GM12878 (cell line): ENCODE measurements at regions not wholly inside any gene's neighbourhood (a gene's known extent, or its start where the extent isn't known, plus 50 kb on each side); places are given as distances from the start of the nearest gene placed in this dataset.

Source experiments
- ATAC-seq: fragments of 200-7000 bp; cut with Tn5 transposase; 3 replicates; pipeline ENCODE4 v1.9.1; 2020; ENCODE audit warnings: mild to moderate bottlenecking, moderate library complexity
- BruUV-seq: library from RNA; stranded (reverse); fragments of 400-500 nt; replicated peaks from 2 replicates; lab custom pipeline; 2021; lab: Mats Ljungman, UMichigan
- CTCF ChIA-PET: fragments of 300-600 bp; sonication (Branson Sonifier 250); formaldehyde crosslinking; extraction: SDS; loops from one replicate; lab custom pipeline; 2021; ENCODE audit warnings: inconsistent platforms; lab: Yijun Ruan, JAX
- POLR2A ChIA-PET: fragments of 350-600 bp; formaldehyde crosslinking; extraction: SDS; loops from one replicate; lab custom pipeline; 2021; ENCODE audit warnings: inconsistent platforms; lab: Charles Lee
- RAD21 ChIA-PET: fragments of 300-600 bp; sonication (Branson Sonifier 250); formaldehyde crosslinking; loops from one replicate; lab custom pipeline; 2023; ENCODE audit warnings: antibody characterized with exemption; ENCODE audit not compliant: unreplicated experiment; lab: Charles Lee
- SMC1A ChIA-PET: fragments of 300-600 bp; sonication (Branson Sonifier 250); formaldehyde crosslinking; loops from one replicate; lab custom pipeline; 2023; ENCODE audit not compliant: unreplicated experiment, uncharacterized antibody; lab: Charles Lee
- DNase-seq: peaks from one replicate; pipeline ENCODE4 v3.0.0-alpha.2; 2011; ENCODE audit warnings: low read depth, low spot score
- FAIRE-seq: peaks from 3 replicates; lab custom pipeline; 2011; peaks lifted over from hg19 to GRCh38; lab: Jason Lieb, UNC
- H2AFZ ChIP-seq: 2 replicates; pipeline ENCODE4 v1.6.0; 2011; ENCODE audit warnings: low read depth, low read length, control low read depth; ENCODE audit not compliant: control insufficient read depth
- H3K27ac ChIP-seq: 2 replicates; pipeline ENCODE4 v1.5.1; 2011; ENCODE audit warnings: control low read depth; ENCODE audit not compliant: control insufficient read depth, insufficient read depth
- H3K27me3 ChIP-seq, 2 experiments: replicated peaks in 1 of 2; 2 replicates each; pipeline versions ENCODE4 v1.6.0 to v1.6.1; 2011; ENCODE audit warnings: low read length in 1 of 2; ENCODE audit not compliant: control insufficient read depth in 2 of 2, insufficient read depth in 2 of 2
- H3K36me3 ChIP-seq, 2 experiments: 2 replicates each; pipeline ENCODE4 v1.5.1; 2011; ENCODE audit warnings: low read length in 1 of 2; ENCODE audit not compliant: control insufficient read depth in 2 of 2, insufficient read depth in 2 of 2
- H3K4me1 ChIP-seq: 2 replicates; pipeline ENCODE4 v1.6.1; 2011; ENCODE audit warnings: mild to moderate bottlenecking, low read length, moderate library complexity, mixed read lengths; ENCODE audit not compliant: control insufficient read depth, insufficient read depth
- H3K4me2 ChIP-seq: 2 replicates; pipeline ENCODE4 v1.6.0; 2011; ENCODE audit warnings: control low read depth; ENCODE audit not compliant: control insufficient read depth, insufficient read depth
- H3K4me3 ChIP-seq: fragments of 200-600 bp; sonication (generic); 2 replicates; pipeline ENCODE4 v1.5.1; 2016
- H3K79me2 ChIP-seq: 2 replicates; pipeline ENCODE4 v1.6.0; 2011; ENCODE audit warnings: low read length; ENCODE audit not compliant: control insufficient read depth, insufficient read depth
- H3K9ac ChIP-seq: 2 replicates; pipeline ENCODE4 v1.8.0; 2011; ENCODE audit warnings: low read length, control low read depth, mixed read lengths; ENCODE audit not compliant: control insufficient read depth, insufficient read depth
- H3K9me3 ChIP-seq: replicated peaks from 3 replicates; pipeline ENCODE4 v1.5.1; 2011; ENCODE audit warnings: mild to moderate bottlenecking, low read length; ENCODE audit not compliant: control insufficient read depth, insufficient read depth
- H4K20me1 ChIP-seq: 2 replicates; pipeline ENCODE4 v1.6.0; 2011; ENCODE audit not compliant: control insufficient read depth, insufficient read depth
- FOXM1 ChIP-seq: IDR thresholded peaks from 2 replicates; pipeline ENCODE4 v1.6.1; 2012; ENCODE audit warnings: low read depth, mild to moderate bottlenecking, inconsistent platforms, low read length, moderate library complexity
- RAD21 ChIP-seq: IDR thresholded peaks from 2 replicates; pipeline ENCODE4 v1.6.1; 2011; ENCODE audit warnings: mild to moderate bottlenecking, low read depth, low read length, moderate library complexity; ENCODE audit not compliant: insufficient read depth
- SMARCA5 ChIP-seq: fragments of 450-650 bp; IDR thresholded peaks from 2 replicates; pipeline ENCODE4 v1.6.1; 2017; ENCODE audit warnings: mild to moderate bottlenecking
- ZBTB4 ChIP-seq: fragments of 450-650 bp; formaldehyde crosslinking; IDR thresholded peaks from 2 replicates; pipeline ENCODE4 v1.4.0; 2022; ENCODE audit warnings: mild to moderate bottlenecking, moderate library complexity
- WGBS: methylation state at CpG from one replicate; pipeline ENCODE4 v1.1.6; 2016; ENCODE audit warnings: low lambda C conversion rate; ENCODE audit not compliant: insufficient replicate concordance, insufficient coverage; ENCODE audit errors: missing lambda C conversion rate; 5-methylcytosine and 5-hydroxymethylcytosine counted together
- in situ Hi-C: fragments of 300-500 bp; cut with MboI; formaldehyde crosslinking; loops from 9 replicates; pipeline ENCODE4 v1.14.3; 2018; ENCODE audit warnings: mixed read lengths
- intact Hi-C: fragments of 100-400 bp; cut with micrococcal nuclease; formaldehyde crosslinking; loops from one replicate; pipeline ENCODE4 v1.14.2; 2022; ENCODE audit not compliant: unreplicated experiment
- TF ChIP-seq, protein P1 (sequence below): IDR thresholded peaks from 2 replicates; pipeline ENCODE4 v1.6.1; 2011; ENCODE audit warnings: low read depth, low read length, improper control_type of control experiment, borderline replicate concordance
- TF ChIP-seq, protein P2 (sequence below): IDR thresholded peaks from 2 replicates; pipeline ENCODE4 v1.6.1; 2011; ENCODE audit warnings: mild to moderate bottlenecking, low read depth, low read length, moderate library complexity; ENCODE audit not compliant: insufficient replicate concordance

DNA sequence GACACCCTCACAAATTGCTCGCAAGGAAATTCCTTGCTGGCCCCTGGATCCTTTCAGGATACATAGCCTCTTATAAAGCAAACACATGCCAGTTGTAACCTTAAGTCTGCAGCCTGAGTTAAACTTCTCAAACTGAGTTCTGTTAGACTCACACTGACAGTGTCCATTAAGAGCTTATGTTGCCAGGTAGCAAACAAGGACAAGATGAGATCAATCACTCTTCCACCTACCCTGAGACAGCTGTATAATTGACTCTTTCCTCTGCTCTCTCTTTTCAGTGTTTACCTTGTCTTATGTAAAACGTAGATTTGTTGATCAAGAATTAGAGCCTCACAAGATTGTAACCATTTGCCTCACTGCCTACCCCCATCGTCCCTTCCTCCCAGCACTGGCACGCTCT lies 359.8 kb downstream of the EPM2A start (continued):
- TF ChIP-seq, protein P1, sequence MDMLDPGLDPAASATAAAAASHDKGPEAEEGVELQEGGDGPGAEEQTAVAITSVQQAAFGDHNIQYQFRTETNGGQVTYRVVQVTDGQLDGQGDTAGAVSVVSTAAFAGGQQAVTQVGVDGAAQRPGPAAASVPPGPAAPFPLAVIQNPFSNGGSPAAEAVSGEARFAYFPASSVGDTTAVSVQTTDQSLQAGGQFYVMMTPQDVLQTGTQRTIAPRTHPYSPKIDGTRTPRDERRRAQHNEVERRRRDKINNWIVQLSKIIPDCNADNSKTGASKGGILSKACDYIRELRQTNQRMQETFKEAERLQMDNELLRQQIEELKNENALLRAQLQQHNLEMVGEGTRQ = no peak

DNA sequence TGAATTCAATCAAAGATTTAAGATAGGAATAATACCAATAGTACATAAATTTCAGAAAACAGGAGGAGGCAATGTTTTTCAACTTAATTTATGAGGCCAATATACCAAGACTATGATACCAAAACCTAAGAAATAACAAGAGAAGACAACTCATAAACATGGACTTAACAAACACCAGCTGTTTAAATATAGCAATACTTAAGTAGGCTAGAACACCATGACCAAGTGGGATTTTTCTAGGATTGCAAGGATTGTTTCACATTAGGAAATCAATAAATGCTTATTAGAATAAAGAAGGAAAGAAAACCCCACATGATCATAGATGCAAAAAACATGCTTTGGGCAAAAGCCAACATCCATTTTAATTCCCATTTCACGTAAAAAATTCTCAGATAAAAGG lies 355.1 kb downstream of the EPM2A start:
- Histone ChIP-seq H3K9ac (no peak overlapping the region), H4K20me1 (no peaks in the 10 kb centered on the region), H3K79me2 (no peaks in the 10 kb centered on the region), H3K4me3 (no peak overlapping the region), H2AFZ (no peak overlapping the region), H3K9me3 (peaks cover 4% of the 10 kb centered on the region; the same call in 1 of the 3 replicates), H3K4me2 (no peak overlapping the region), H3K27ac (no peak overlapping the region), H3K27me3 (no peaks in the 10 kb centered on the region), H3K4me1 (no peaks in the 10 kb centered on the region)
- no peak for FAIRE-seq
- ChIA-PET POLR2A (no interaction called here), RAD21 (no interaction called here), CTCF (no interaction called here)
- no peak for DNase-seq
- no TSS peak for BruUV-seq
- in situ Hi-C loops (no loop called here), intact Hi-C loops (no loop called here)
- WGBS = 52% methylated on average over 1 of the region's 1 CpG
- no peak for TF ChIP-seq FOXM1
- TF ChIP-seq RAD21 = no peak
- TF ChIP-seq ZBTB4 (CRISPR knock-in tag) = no peak
- TF ChIP-seq SMARCA5 = no peak
- TF ChIP-seq, protein P2, sequence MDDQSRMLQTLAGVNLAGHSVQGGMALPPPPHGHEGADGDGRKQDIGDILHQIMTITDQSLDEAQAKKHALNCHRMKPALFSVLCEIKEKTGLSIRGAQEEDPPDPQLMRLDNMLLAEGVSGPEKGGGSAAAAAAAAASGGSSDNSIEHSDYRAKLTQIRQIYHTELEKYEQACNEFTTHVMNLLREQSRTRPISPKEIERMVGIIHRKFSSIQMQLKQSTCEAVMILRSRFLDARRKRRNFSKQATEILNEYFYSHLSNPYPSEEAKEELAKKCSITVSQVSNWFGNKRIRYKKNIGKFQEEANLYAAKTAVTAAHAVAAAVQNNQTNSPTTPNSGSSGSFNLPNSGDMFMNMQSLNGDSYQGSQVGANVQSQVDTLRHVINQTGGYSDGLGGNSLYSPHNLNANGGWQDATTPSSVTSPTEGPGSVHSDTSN = no peak
- TF ChIP-seq, all 136 proteins: peak for 0
- no peaks in the 10 kb centered on the region for H3K36me3 ChIP-seq
- no peak for ATAC-seq
- SMC1A ChIA-PET = no interaction called here
